Pancreas (tissue), 10 donors: ENCODE measurements at regions not wholly inside any gene's neighbourhood (a gene's known extent, or its start where the extent isn't known, plus 50 kb on each side); places are given as distances from the start of the nearest gene placed in this dataset.
A peak's percentile ranks its signal among the peaks of the same experiment; 100 is the strongest.

Experiments used
- ATAC-seq, 4 donors: fragments of 200-7000 bp; cut with Tn5 transposase; one replicate each; pipeline versions ENCODE4 v1.8.0 to v1.9.1; 2020; ENCODE audit warnings: mild to moderate bottlenecking in 4 of 4, moderate library complexity in 4 of 4
- DNase-seq, 6 donors: peaks; one replicate each; pipeline ENCODE4 v3.0.0-alpha.2; 2020
- FAIRE-seq: peaks from 2 replicates; lab custom pipeline; 2012; peaks lifted over from hg19 to GRCh38; lab: Jason Lieb, UNC
- H3K27ac ChIP-seq, 4 donors: fragments of 200-600 bp; sonication (generic); 1 replicate in 3 of 4; 2 replicates in 1 of 4; pipeline versions ENCODE4 v1.5.0 to v1.8.0; 2020
- H3K27me3 ChIP-seq, 4 donors: fragments of 200-600 bp; one replicate each; pipeline ENCODE4 v1.8.0; 2021
- H3K36me3 ChIP-seq, 3 donors: fragments of 200-600 bp; sonication (generic) in 1 of 3; one replicate each; pipeline versions ENCODE4 v1.5.0 to v1.8.0; 2020 to 2021
- H3K4me1 ChIP-seq, 3 donors: fragments of 200-600 bp; one replicate each; pipeline ENCODE4 v1.8.0; 2021
- H3K4me3 ChIP-seq, 4 donors: fragments of 200-600 bp; sonication (generic) in 2 of 4; one replicate each; pipeline versions ENCODE4 v1.5.0 to v1.8.0; 2020 to 2021
- H3K9me3 ChIP-seq, 4 donors: fragments of 200-600 bp; one replicate each; pipeline ENCODE4 v1.8.0; 2021
- CTCF ChIP-seq, 4 donors: fragments of 200-600 bp; sonication (generic) in 3 of 4; IDR thresholded peaks; one replicate each; pipeline versions ENCODE4 v1.5.0 to v1.8.0; 2021; ENCODE audit warnings: antibody characterized with exemption in 4 of 4
- WGBS, 2 donors: extraction: QIAGEN DNeasy Blood & Tissue Kit; methylation state at CpG; one replicate each; pipeline ENCODE4 v1.1.7; 2013; 5-methylcytosine and 5-hydroxymethylcytosine counted together
- intact Hi-C, 3 donors: fragments of 100-400 bp; cut with DNase I; formaldehyde crosslinking; loops; one replicate each; pipeline versions ENCODE4 v1.11.1 to v1.14.2; 2022
- donor health status: healthy with polysubstance abuse.
- donor health status: DM: no; HTN: no; CAD: no; lungs with moderate emphysema.
- donor health status: DM: no; HTN: no; CAD: no.
- donor health status: control.
- donor health status: control.
- donor health status: Bipolar disorder and iron deficiency.
- donor health status: DM: yes; HTN: yes; CAD: no.
- donor health status: DM: no; HTN: no; CAD: no.
- donor health status: DM: no; HTN: no; CAD: no.
- donor health status: DM: yes; HTN: yes; CAD: no.

- no peak overlapping the region for H3K27ac ChIP-seq
- TF ChIP-seq CTCF (IDR thresholded peaks at IDR 0.05) = no peak
- H3K36me3 ChIP-seq = no peaks in the 10 kb centered on the region
- FAIRE-seq (no peak), DNase-seq (no peak), ATAC-seq (no peak)
- 49 to 52% methylated on average over 2 of the region's 2 CpGs for WGBS, 2 donors
- no peaks in the 10 kb centered on the region for H3K9me3 ChIP-seq
- intact Hi-C loops = loop anchor here in 1 of 3 donors (5.0 kb wide), 1 partner anchor 614 kb away; no protein-coding TSS in a partner anchor
- no peaks in the 10 kb centered on the region for H3K27me3 ChIP-seq
- no peaks in the 10 kb centered on the region for H3K4me1 ChIP-seq
- no peak overlapping the region for H3K4me3 ChIP-seq
Observed at GRCh38 chr3:99041747-99042146, 140.3 kb upstream of the DCBLD2 start.

- DNase-seq (no peak), FAIRE-seq (no peak), ATAC-seq (no peak)
- no peak for TF ChIP-seq CTCF (IDR thresholded peaks at IDR 0.05)
- intact Hi-C loops = no loop called here
- Histone ChIP-seq H3K27me3 (no peaks in the 10 kb centered on the region), H3K27ac (no peak overlapping the region), H3K4me1 (no peaks in the 10 kb centered on the region), H3K9me3 (no peaks in the 10 kb centered on the region), H3K4me3 (no peak overlapping the region), H3K36me3 (no peaks in the 10 kb centered on the region)
- WGBS, 2 donors = 55 to 61% methylated on average over 4 of the region's 4 CpGs
Observed at GRCh38 chr3:99031778-99032177, 130.3 kb upstream of the DCBLD2 start.

GRCh38 chr3:99023590-99024192 lies 122.2 kb upstream of the DCBLD2 start:
- H3K9me3 ChIP-seq = no peaks in the 10 kb centered on the region
- H3K27ac ChIP-seq = no peak overlapping the region
- WGBS, 2 donors = 20 to 26% methylated on average over 2 of the region's 2 CpGs
- intact Hi-C loops = no loop called here
- H3K4me3 ChIP-seq = no peak overlapping the region
- H3K4me1 ChIP-seq = no peaks in the 10 kb centered on the region
- peak; percentile 94 for FAIRE-seq
- no peaks in the 10 kb centered on the region for H3K27me3 ChIP-seq
- DNase-seq = no peak
- TF ChIP-seq CTCF (IDR thresholded peaks at IDR 0.05) = peak in 3 of 4 donors; percentile 19 to 46 (median 42)
- H3K36me3 ChIP-seq = no peaks in the 10 kb centered on the region
- ATAC-seq = peak in 3 of 4 donors; percentile 50 to 59 (median 57)

- 76 to 81% methylated on average over 1 of the region's 1 CpG for WGBS, 2 donors
- TF ChIP-seq CTCF (IDR thresholded peaks at IDR 0.05) = no peak
- FAIRE-seq = no peak
- ATAC-seq = no peak
- Histone ChIP-seq H3K4me3 (no peak overlapping the region), H3K36me3 (no peaks in the 10 kb centered on the region), H3K27ac (no peak overlapping the region), H3K4me1 (no peaks in the 10 kb centered on the region), H3K9me3 (no peaks in the 10 kb centered on the region), H3K27me3 (no peaks in the 10 kb centered on the region)
- intact Hi-C loops = no loop called here
- no peak for DNase-seq
Observed at GRCh38 chr3:99021466-99021865, 120.0 kb upstream of the DCBLD2 start.

GRCh38 chr3:99016452-99016851 lies 115.0 kb upstream of the DCBLD2 start:
- no peak for DNase-seq
- no peak for FAIRE-seq
- TF ChIP-seq CTCF (IDR thresholded peaks at IDR 0.05) = no peak
- H3K4me3 ChIP-seq = no peak overlapping the region
- H3K9me3 ChIP-seq = no peaks in the 10 kb centered on the region
- intact Hi-C loops = no loop called here
- H3K4me1 ChIP-seq = no peaks in the 10 kb centered on the region
- no peaks in the 10 kb centered on the region for H3K27me3 ChIP-seq
- H3K27ac ChIP-seq = no peak overlapping the region
- ATAC-seq = no peak
- H3K36me3 ChIP-seq = no peaks in the 10 kb centered on the region
- WGBS, 2 donors = 52 to 80% methylated on average over 1 of the region's 1 CpG
